Fibroblast of lung (primary cell): ENCODE measurements at regions not wholly inside any gene's neighbourhood (a gene's known extent, or its start where the extent isn't known, plus 50 kb on each side); places are given as distances from the start of the nearest gene placed in this dataset.

Experiments
- DNase-seq, 2 donors: peaks; one replicate each; pipeline versions ENCODE4 v3.0.0 to v3.0.0-alpha.2; 2010; ENCODE audit warnings: low read depth in 2 of 2
- H2AFZ ChIP-seq: 2 replicates; pipeline ENCODE4 v1.5.1; 2012; ENCODE audit warnings: low read length, control low read depth, inconsistent platforms
- H3K27ac ChIP-seq: 2 replicates; pipeline ENCODE4 v1.5.1; 2011; ENCODE audit warnings: low read length, control low read depth; ENCODE audit not compliant: insufficient read depth
- H3K27me3 ChIP-seq: 2 replicates; pipeline ENCODE4 v1.5.1; 2011; ENCODE audit warnings: mild to moderate bottlenecking, low read length; ENCODE audit not compliant: control insufficient read depth, insufficient read depth
- H3K36me3 ChIP-seq: 2 replicates; pipeline ENCODE4 v1.5.1; 2011; ENCODE audit warnings: low read length; ENCODE audit not compliant: control insufficient read depth, insufficient read depth
- H3K4me1 ChIP-seq: 2 replicates; pipeline ENCODE4 v1.5.1; 2011; ENCODE audit warnings: low read length; ENCODE audit not compliant: control insufficient read depth, insufficient read depth; ENCODE audit errors: extremely low read depth
- H3K4me2 ChIP-seq: 2 replicates; pipeline ENCODE4 v1.5.1; 2011; ENCODE audit warnings: low read length, control low read depth; ENCODE audit not compliant: insufficient read depth; ENCODE audit errors: extremely low read depth
- H3K4me3 ChIP-seq, 4 experiments: fragments of 200-600 bp in 1 of 4; sonication (generic) in 1 of 4; replicated peaks in 1 of 4; 2 replicates each; pipeline ENCODE4 v1.5.1; 2011 to 2016; ENCODE audit warnings: low read length in 4 of 4, low read depth in 3 of 4, mild to moderate bottlenecking in 3 of 4, control low read depth in 2 of 4, inconsistent platforms in 1 of 4, mixed read lengths in 1 of 4; ENCODE audit not compliant: insufficient read depth in 1 of 4; ENCODE audit errors: control extremely low read depth in 1 of 4
- H3K79me2 ChIP-seq: 2 replicates; pipeline ENCODE4 v1.5.1; 2012; ENCODE audit warnings: mild to moderate bottlenecking, low read length, inconsistent platforms; ENCODE audit not compliant: control insufficient read depth, insufficient read depth
- H3K9ac ChIP-seq: 2 replicates; pipeline ENCODE4 v1.5.1; 2011; ENCODE audit warnings: mild to moderate bottlenecking, low read length, control low read depth; ENCODE audit not compliant: insufficient read depth
- H3K9me3 ChIP-seq: 2 replicates; pipeline ENCODE4 v1.5.1; 2012; ENCODE audit warnings: low read depth, low read length; ENCODE audit not compliant: control insufficient read depth, insufficient read depth
- H4K20me1 ChIP-seq: 2 replicates; pipeline ENCODE4 v1.5.1; 2011; ENCODE audit warnings: low read length; ENCODE audit not compliant: control insufficient read depth, insufficient read depth; ENCODE audit errors: extremely low read depth
- EZH2 ChIP-seq: IDR thresholded peaks from 2 replicates; pipeline ENCODE4 v1.5.1; 2012; ENCODE audit warnings: low read length, control low read depth, mild to moderate bottlenecking; ENCODE audit errors: missing control alignments
- TF ChIP-seq, protein P1 (sequence below), 2 donors: IDR thresholded peaks in 1 of 2; conservative IDR thresholded peaks in 1 of 2; 1 replicate in 1 of 2; 2 replicates in 1 of 2; pipeline ENCODE4 v1.5.1; 2011 to 2012; ENCODE audit warnings: low read length in 2 of 2, control low read depth in 1 of 2, inconsistent platforms in 1 of 2, low read depth in 1 of 2, mild to moderate bottlenecking in 1 of 2

GRCh38 chr21:20024741-20025140 lies 973.5 kb upstream of the NCAM2 start:
- TF ChIP-seq, protein P1, sequence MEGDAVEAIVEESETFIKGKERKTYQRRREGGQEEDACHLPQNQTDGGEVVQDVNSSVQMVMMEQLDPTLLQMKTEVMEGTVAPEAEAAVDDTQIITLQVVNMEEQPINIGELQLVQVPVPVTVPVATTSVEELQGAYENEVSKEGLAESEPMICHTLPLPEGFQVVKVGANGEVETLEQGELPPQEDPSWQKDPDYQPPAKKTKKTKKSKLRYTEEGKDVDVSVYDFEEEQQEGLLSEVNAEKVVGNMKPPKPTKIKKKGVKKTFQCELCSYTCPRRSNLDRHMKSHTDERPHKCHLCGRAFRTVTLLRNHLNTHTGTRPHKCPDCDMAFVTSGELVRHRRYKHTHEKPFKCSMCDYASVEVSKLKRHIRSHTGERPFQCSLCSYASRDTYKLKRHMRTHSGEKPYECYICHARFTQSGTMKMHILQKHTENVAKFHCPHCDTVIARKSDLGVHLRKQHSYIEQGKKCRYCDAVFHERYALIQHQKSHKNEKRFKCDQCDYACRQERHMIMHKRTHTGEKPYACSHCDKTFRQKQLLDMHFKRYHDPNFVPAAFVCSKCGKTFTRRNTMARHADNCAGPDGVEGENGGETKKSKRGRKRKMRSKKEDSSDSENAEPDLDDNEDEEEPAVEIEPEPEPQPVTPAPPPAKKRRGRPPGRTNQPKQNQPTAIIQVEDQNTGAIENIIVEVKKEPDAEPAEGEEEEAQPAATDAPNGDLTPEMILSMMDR (conservative IDR thresholded peaks at IDR 0.05 in 1 of 2, IDR thresholded peaks at IDR 0.05 in 1 of 2; ENCODE audit: low read depth in 1 of 2, low read length in 2 of 2): no peak
- TF ChIP-seq EZH2: no peak
- H3K4me2 ChIP-seq: no peak overlapping the region
- H3K9me3 ChIP-seq: no peaks in the 10 kb centered on the region
- H2AFZ ChIP-seq: no peak overlapping the region
- no peak overlapping the region for H3K27ac ChIP-seq
- no peaks in the 10 kb centered on the region for H3K79me2 ChIP-seq
- no peaks in the 10 kb centered on the region for H4K20me1 ChIP-seq
- no peak overlapping the region for H3K9ac ChIP-seq
- H3K27me3 ChIP-seq: no peaks in the 10 kb centered on the region
- DNase-seq: no peak
- no peak overlapping the region for H3K4me3 ChIP-seq
- no peaks in the 10 kb centered on the region for H3K36me3 ChIP-seq
- H3K4me1 ChIP-seq: no peaks in the 10 kb centered on the region

DNA sequence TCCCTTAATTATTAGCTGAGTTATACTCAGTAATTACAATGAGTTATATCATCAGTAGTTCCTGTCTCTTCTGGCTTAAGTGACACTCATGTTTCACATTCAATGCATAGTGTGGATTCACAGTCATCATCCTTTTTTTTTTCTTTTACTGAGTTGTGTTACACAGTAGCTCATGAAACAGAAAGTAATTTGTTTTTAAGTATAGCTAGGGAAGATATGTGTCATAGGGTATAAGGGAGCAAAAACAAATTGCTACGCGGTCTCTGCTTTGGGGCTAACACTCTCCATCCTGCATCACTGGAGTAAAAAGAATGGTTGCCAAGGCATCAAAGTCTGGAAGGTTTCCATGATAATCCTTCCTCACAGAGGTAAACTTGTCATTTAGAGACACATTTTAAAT lies 971.7 kb upstream of the NCAM2 start:
- H3K9ac ChIP-seq: no peak overlapping the region
- H3K4me1 ChIP-seq: no peaks in the 10 kb centered on the region
- no peaks in the 10 kb centered on the region for H3K79me2 ChIP-seq
- no peaks in the 10 kb centered on the region for H3K36me3 ChIP-seq
- H3K27ac ChIP-seq: no peak overlapping the region
- DNase-seq: no peak
- H3K9me3 ChIP-seq: no peaks in the 10 kb centered on the region
- H3K27me3 ChIP-seq: no peaks in the 10 kb centered on the region
- H4K20me1 ChIP-seq: no peaks in the 10 kb centered on the region
- no peak overlapping the region for H3K4me3 ChIP-seq
- H2AFZ ChIP-seq: no peak overlapping the region
- H3K4me2 ChIP-seq: no peak overlapping the region
- TF ChIP-seq, protein P1 (conservative IDR thresholded peaks at IDR 0.05 in 1 of 2, IDR thresholded peaks at IDR 0.05 in 1 of 2; ENCODE audit: low read depth in 1 of 2, low read length in 2 of 2): no peak
- TF ChIP-seq EZH2: no peak

DNA sequence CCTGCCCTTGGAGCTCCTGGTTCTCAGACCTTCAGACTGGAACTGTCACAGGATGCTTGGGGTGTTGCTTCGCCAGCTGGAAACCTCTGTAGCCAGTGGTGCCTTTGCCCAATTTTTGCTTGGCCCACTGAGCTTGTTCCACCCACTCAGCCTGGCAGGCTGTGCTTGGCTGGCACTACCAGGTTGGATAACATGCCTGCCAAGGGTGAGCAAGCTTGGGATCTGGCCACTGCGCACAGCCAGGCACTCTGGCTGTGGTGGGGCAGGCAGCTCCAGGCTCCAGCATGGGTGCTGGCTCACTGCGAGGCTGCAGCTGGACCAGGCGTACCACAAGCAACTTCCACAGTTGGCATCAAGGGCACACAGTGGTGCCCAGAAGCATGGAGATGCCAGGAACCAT lies 967.8 kb upstream of the NCAM2 start:
- DNase-seq: no peak
- Histone ChIP-seq H3K4me3 (no peak overlapping the region), H3K9ac (no peak overlapping the region), H4K20me1 (no peaks in the 10 kb centered on the region), H3K27me3 (no peaks in the 10 kb centered on the region), H3K4me1 (no peaks in the 10 kb centered on the region), H2AFZ (no peak overlapping the region), H3K36me3 (no peaks in the 10 kb centered on the region), H3K4me2 (no peak overlapping the region), H3K79me2 (no peaks in the 10 kb centered on the region), H3K27ac (no peak overlapping the region), H3K9me3 (no peaks in the 10 kb centered on the region)
- TF ChIP-seq EZH2: no peak
- TF ChIP-seq, protein P1 (conservative IDR thresholded peaks at IDR 0.05 in 1 of 2, IDR thresholded peaks at IDR 0.05 in 1 of 2; ENCODE audit: low read depth in 1 of 2, low read length in 2 of 2): no peak
